ENCODE measurements at regions not wholly inside any gene's neighbourhood (a gene's known extent, or its start where the extent isn't known, plus 50 kb on each side); places are given as distances from the start of the nearest gene placed in this dataset.

- H3K4me3 ChIP-seq (ENCODE audit: low read depth, low read length, poor library complexity, severe bottlenecking): no peak overlapping the region
- no peak for DNase-seq (ENCODE audit: low spot score)
- intact Hi-C loops (cut with micrococcal nuclease; ENCODE audit: unreplicated experiment): no loop called here
- H3K4me1 ChIP-seq (ENCODE audit: insufficient read depth, low read length, poor library complexity, severe bottlenecking): no peaks in the 10 kb centered on the region
- no peaks in the 10 kb centered on the region for H3K36me3 ChIP-seq (ENCODE audit: insufficient read depth, low read length, poor library complexity, severe bottlenecking)
- TF ChIP-seq EZH2 (IDR thresholded peaks at IDR 0.05; ENCODE audit: borderline replicate concordance, low read depth, low read length, poor library complexity, severe bottlenecking): no peak
- TF ChIP-seq, protein P1, sequence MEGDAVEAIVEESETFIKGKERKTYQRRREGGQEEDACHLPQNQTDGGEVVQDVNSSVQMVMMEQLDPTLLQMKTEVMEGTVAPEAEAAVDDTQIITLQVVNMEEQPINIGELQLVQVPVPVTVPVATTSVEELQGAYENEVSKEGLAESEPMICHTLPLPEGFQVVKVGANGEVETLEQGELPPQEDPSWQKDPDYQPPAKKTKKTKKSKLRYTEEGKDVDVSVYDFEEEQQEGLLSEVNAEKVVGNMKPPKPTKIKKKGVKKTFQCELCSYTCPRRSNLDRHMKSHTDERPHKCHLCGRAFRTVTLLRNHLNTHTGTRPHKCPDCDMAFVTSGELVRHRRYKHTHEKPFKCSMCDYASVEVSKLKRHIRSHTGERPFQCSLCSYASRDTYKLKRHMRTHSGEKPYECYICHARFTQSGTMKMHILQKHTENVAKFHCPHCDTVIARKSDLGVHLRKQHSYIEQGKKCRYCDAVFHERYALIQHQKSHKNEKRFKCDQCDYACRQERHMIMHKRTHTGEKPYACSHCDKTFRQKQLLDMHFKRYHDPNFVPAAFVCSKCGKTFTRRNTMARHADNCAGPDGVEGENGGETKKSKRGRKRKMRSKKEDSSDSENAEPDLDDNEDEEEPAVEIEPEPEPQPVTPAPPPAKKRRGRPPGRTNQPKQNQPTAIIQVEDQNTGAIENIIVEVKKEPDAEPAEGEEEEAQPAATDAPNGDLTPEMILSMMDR (conservative IDR thresholded peaks at IDR 0.05; ENCODE audit: low read depth, low read length): no peak
- no TSS peak for BruUV-seq (replicated peaks)
- H3K9me3 ChIP-seq (ENCODE audit: low read depth, low read length, poor library complexity, severe bottlenecking): no peaks in the 10 kb centered on the region
- H3K27ac ChIP-seq (ENCODE audit: low read depth, low read length, poor library complexity, severe bottlenecking): no peak overlapping the region
- no peaks in the 10 kb centered on the region for H3K27me3 ChIP-seq (replicated peaks; ENCODE audit: insufficient read depth, low read depth, low read length, poor library complexity)
- POLR2A ChIA-PET (ENCODE audit: low non-redundant PET): no interaction called here
- CTCF ChIA-PET: no interaction called here
These were observed 752.6 kb upstream of the ID2 start for GRCh38 chr2:7929281-7929680.

GRCh38 chr2:7930800-7931635 lies 750.8 kb upstream of the ID2 start:
- H3K36me3 ChIP-seq (ENCODE audit: insufficient read depth, low read length, poor library complexity, severe bottlenecking): no peaks in the 10 kb centered on the region
- no peak overlapping the region for H3K27ac ChIP-seq (ENCODE audit: low read depth, low read length, poor library complexity, severe bottlenecking)
- peak; percentile 21 for DNase-seq (ENCODE audit: low spot score)
- intact Hi-C loops (cut with micrococcal nuclease; ENCODE audit: unreplicated experiment): no loop called here
- POLR2A ChIA-PET (ENCODE audit: low non-redundant PET): no interaction called here
- H3K9me3 ChIP-seq (ENCODE audit: low read depth, low read length, poor library complexity, severe bottlenecking): no peaks in the 10 kb centered on the region
- no peak overlapping the region for H3K4me3 ChIP-seq (ENCODE audit: low read depth, low read length, poor library complexity, severe bottlenecking)
- TF ChIP-seq EZH2 (IDR thresholded peaks at IDR 0.05; ENCODE audit: borderline replicate concordance, low read depth, low read length, poor library complexity, severe bottlenecking): no peak
- TF ChIP-seq, protein P1 (conservative IDR thresholded peaks at IDR 0.05; ENCODE audit: low read depth, low read length): no peak
- H3K4me1 ChIP-seq (ENCODE audit: insufficient read depth, low read length, poor library complexity, severe bottlenecking): no peaks in the 10 kb centered on the region
- no peaks in the 10 kb centered on the region for H3K27me3 ChIP-seq (replicated peaks; ENCODE audit: insufficient read depth, low read depth, low read length, poor library complexity)
- BruUV-seq (replicated peaks): no TSS peak
- CTCF ChIA-PET: no interaction called here

GRCh38 chr2:7931808-7932207 lies 750.0 kb upstream of the ID2 start:
- intact Hi-C loops (cut with micrococcal nuclease; ENCODE audit: unreplicated experiment): no loop called here
- no peaks in the 10 kb centered on the region for H3K27me3 ChIP-seq (replicated peaks; ENCODE audit: insufficient read depth, low read depth, low read length, poor library complexity)
- BruUV-seq (replicated peaks): no TSS peak
- no peak for TF ChIP-seq EZH2 (IDR thresholded peaks at IDR 0.05; ENCODE audit: borderline replicate concordance, low read depth, low read length, poor library complexity, severe bottlenecking)
- TF ChIP-seq, protein P1 (conservative IDR thresholded peaks at IDR 0.05; ENCODE audit: low read depth, low read length): no peak
- H3K36me3 ChIP-seq (ENCODE audit: insufficient read depth, low read length, poor library complexity, severe bottlenecking): no peaks in the 10 kb centered on the region
- H3K27ac ChIP-seq (ENCODE audit: low read depth, low read length, poor library complexity, severe bottlenecking): no peak overlapping the region
- ChIA-PET POLR2A (ENCODE audit: low non-redundant PET) (no interaction called here), CTCF (no interaction called here)
- no peaks in the 10 kb centered on the region for H3K4me1 ChIP-seq (ENCODE audit: insufficient read depth, low read length, poor library complexity, severe bottlenecking)
- DNase-seq (ENCODE audit: low spot score): no peak
- H3K9me3 ChIP-seq (ENCODE audit: low read depth, low read length, poor library complexity, severe bottlenecking): no peaks in the 10 kb centered on the region
- H3K4me3 ChIP-seq (ENCODE audit: low read depth, low read length, poor library complexity, severe bottlenecking): no peak overlapping the region
